ENCODE measurements at regions not wholly inside any gene's neighbourhood (a gene's known extent, or its start where the extent isn't known, plus 50 kb on each side); places are given as distances from the start of the nearest gene placed in this dataset.

DNA sequence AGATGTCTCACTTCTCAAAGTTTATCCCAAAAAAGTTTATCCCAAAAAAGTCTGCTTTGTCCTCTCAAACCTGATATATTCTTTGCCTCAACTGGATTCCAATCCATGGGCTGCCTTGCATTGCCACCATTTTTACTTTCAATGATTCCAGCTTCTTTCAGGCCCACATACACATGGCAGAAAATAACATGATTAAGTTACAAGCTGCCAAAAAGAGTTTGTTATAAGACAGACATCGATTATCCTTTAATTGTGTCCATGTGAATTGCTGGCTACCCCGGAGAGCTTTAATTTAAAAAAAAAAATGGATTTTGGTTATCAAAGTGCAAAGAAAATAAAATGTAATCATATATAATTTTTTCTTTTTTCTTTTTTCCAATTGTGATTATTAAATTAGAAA lies 819.6 kb upstream of the SORCS1 start:
- no peak for TF ChIP-seq CTCF (IDR thresholded peaks at IDR 0.05; ENCODE audit: unreplicated experiment)
- no peak overlapping the region for H3K4me3 Mint-ChIP-seq (ENCODE audit: unreplicated experiment)
- H3K36me3 Mint-ChIP-seq (ENCODE audit: low read depth, unreplicated experiment): no peaks in the 10 kb centered on the region
- no peaks in the 10 kb centered on the region for H3K27me3 Mint-ChIP-seq (ENCODE audit: unreplicated experiment)
- no peak for DNase-seq (ENCODE audit: low spot score)
- H3K4me1 Mint-ChIP-seq (ENCODE audit: unreplicated experiment): no peaks in the 10 kb centered on the region
- no peaks in the 10 kb centered on the region for H3K9me3 Mint-ChIP-seq (ENCODE audit: unreplicated experiment)
- no peak overlapping the region for H3K27ac Mint-ChIP-seq (ENCODE audit: unreplicated experiment)

GRCh38 chr10:107978455-107978854 lies 813.9 kb upstream of the SORCS1 start:
- TF ChIP-seq CTCF (IDR thresholded peaks at IDR 0.05; ENCODE audit: unreplicated experiment): no peak
- no peaks in the 10 kb centered on the region for H3K27me3 Mint-ChIP-seq (ENCODE audit: unreplicated experiment)
- no peak for DNase-seq (ENCODE audit: low spot score)

DNA sequence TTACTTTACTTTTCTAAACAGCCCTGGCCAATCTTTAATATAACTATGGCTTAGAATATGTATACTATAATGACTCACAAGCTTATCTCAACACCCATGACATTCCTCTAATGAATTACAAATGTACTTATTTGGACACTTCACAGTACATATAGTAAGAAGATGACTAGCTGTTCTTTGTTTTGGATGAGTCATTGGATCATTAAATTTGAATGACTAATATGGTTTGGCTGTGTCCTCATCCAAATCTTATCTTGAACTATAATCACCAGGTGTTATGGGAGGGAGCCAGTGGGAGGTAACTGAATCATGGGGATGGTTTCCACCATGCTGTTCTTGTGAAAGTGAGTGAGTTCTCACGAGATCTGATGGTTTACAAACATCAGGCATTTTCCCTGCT lies 807.5 kb upstream of the SORCS1 start:
- H3K27ac Mint-ChIP-seq (ENCODE audit: unreplicated experiment): no peak overlapping the region
- DNase-seq (ENCODE audit: low spot score): no peak

More at GRCh38 chr10:107978455-107978854, 813.9 kb upstream of the SORCS1 start:
- Mint-ChIP-seq H3K9me3 (ENCODE audit: unreplicated experiment) (no peaks in the 10 kb centered on the region), H3K27ac (ENCODE audit: unreplicated experiment) (no peak overlapping the region), H3K4me1 (ENCODE audit: unreplicated experiment) (no peaks in the 10 kb centered on the region), H3K36me3 (ENCODE audit: low read depth, unreplicated experiment) (no peaks in the 10 kb centered on the region), H3K4me3 (ENCODE audit: unreplicated experiment) (no peak overlapping the region)

DNA sequence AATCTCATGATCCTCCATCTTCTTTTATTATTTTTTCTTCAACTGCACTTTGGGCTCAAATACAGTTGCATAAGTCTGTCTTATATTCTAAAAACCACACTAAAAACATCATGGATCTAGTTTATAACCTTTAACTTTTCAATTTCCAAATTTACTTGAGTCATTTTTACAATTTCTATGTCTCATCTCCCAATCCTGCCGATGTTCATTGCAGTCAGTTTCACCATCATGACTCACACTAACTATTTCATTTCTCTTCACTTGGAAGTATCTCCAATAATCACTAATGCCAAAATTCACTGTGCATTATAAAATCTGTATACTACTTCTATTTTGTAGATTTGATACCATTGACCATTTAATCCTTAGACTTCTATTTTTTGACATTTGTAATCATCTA lies 806.9 kb upstream of the SORCS1 start:
- no peaks in the 10 kb centered on the region for H3K9me3 Mint-ChIP-seq (ENCODE audit: unreplicated experiment)
- DNase-seq (ENCODE audit: low spot score): no peak
- no peaks in the 10 kb centered on the region for H3K4me1 Mint-ChIP-seq (ENCODE audit: unreplicated experiment)
- no peaks in the 10 kb centered on the region for H3K27me3 Mint-ChIP-seq (ENCODE audit: unreplicated experiment)
- no peaks in the 10 kb centered on the region for H3K36me3 Mint-ChIP-seq (ENCODE audit: low read depth, unreplicated experiment)
- TF ChIP-seq CTCF (IDR thresholded peaks at IDR 0.05; ENCODE audit: unreplicated experiment): no peak
- H3K4me3 Mint-ChIP-seq (ENCODE audit: unreplicated experiment): no peak overlapping the region
- no peak overlapping the region for H3K27ac Mint-ChIP-seq (ENCODE audit: unreplicated experiment)

More for the DNA sequence above, 807.5 kb upstream of the SORCS1 start:
- no peak for TF ChIP-seq CTCF (IDR thresholded peaks at IDR 0.05; ENCODE audit: unreplicated experiment)
- no peaks in the 10 kb centered on the region for H3K4me1 Mint-ChIP-seq (ENCODE audit: unreplicated experiment)
- no peaks in the 10 kb centered on the region for H3K9me3 Mint-ChIP-seq (ENCODE audit: unreplicated experiment)
- H3K36me3 Mint-ChIP-seq (ENCODE audit: low read depth, unreplicated experiment): no peaks in the 10 kb centered on the region
- no peaks in the 10 kb centered on the region for H3K27me3 Mint-ChIP-seq (ENCODE audit: unreplicated experiment)
- H3K4me3 Mint-ChIP-seq (ENCODE audit: unreplicated experiment): no peak overlapping the region

DNA sequence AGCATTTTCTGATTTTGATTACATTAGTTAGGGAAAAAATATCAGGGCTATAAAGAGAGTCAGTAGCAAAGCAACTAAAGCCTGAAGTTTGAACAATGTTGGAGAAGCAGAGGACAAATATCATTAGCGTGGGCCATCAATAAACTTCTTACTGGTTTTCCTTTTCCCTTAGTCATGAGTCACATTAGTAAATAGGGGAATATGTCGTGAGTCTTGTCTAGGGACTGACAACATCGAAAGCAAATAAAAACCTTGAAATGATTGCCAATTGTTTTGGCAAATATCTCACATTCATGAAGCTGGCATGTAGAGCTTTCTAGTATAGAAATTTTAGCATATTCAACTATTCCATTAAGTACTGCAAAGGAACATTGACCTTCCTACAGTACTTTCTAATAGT lies 806.0 kb upstream of the SORCS1 start:
- no peak for DNase-seq (ENCODE audit: low spot score)
- Mint-ChIP-seq H3K4me3 (ENCODE audit: unreplicated experiment) (no peak overlapping the region), H3K27me3 (ENCODE audit: unreplicated experiment) (no peaks in the 10 kb centered on the region), H3K27ac (ENCODE audit: unreplicated experiment) (no peak overlapping the region), H3K4me1 (ENCODE audit: unreplicated experiment) (no peaks in the 10 kb centered on the region), H3K9me3 (ENCODE audit: unreplicated experiment) (no peaks in the 10 kb centered on the region), H3K36me3 (ENCODE audit: low read depth, unreplicated experiment) (no peaks in the 10 kb centered on the region)
- no peak for TF ChIP-seq CTCF (IDR thresholded peaks at IDR 0.05; ENCODE audit: unreplicated experiment)

Data from endothelial cell (in vitro differentiated cells).